ENCODE measurements at regions not wholly inside any gene's neighbourhood (a gene's known extent, or its start where the extent isn't known, plus 50 kb on each side); places are given as distances from the start of the nearest gene placed in this dataset.

DNA sequence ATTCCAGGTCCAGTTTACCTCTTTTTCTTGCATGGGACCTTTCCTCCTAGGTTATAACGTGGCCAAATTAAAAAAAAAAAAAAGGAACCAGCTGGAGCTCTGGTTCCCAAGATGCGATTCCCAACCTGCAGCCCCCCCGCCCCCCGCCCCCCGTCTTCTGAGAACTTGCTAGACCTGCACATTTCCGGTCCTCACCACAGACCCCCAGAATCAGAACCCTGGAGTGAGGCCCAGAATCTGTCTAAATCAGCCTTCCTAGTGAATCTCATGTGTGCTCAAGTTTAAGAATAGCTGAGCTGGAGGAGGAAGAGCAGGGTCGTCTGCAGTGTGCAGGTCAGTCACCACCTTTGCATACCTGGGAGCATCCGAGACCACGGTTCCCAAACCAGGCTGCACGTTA is 144.2 kb downstream of the KLF6 start:
- ChIA-PET POLR2A (no interaction called here), CTCF (no interaction called here)
- DNase-seq (ENCODE audit: low read depth, low spot score) (no peak), FAIRE-seq (no peak)
- BruUV-seq (replicated peaks), result no TSS peak
- Histone ChIP-seq H2AFZ (ENCODE audit: low read depth, low read length) (no peak overlapping the region), H3K9me1 (replicated peaks; ENCODE audit: control insufficient read depth, extremely low read depth, insufficient read depth, low read length) (no peaks in the 10 kb centered on the region), H3K4me3 (replicated peaks in 1 of 3; ENCODE audit: insufficient read depth in 1 of 3, low read depth in 1 of 3, low read length in 3 of 3) (no peak overlapping the region), H3K4me1 (ENCODE audit: control insufficient read depth, extremely low read depth, insufficient read depth, low read length) (no peaks in the 10 kb centered on the region), H3K27me3 (ENCODE audit: control insufficient read depth in 2 of 2, insufficient read depth in 2 of 2, low read length in 2 of 2) (no peaks in the 10 kb centered on the region), H3K36me3 (ENCODE audit: control insufficient read depth in 2 of 2, extremely low read depth in 1 of 2, insufficient read depth in 2 of 2, low read length in 2 of 2) (no peaks in the 10 kb centered on the region), H3K79me2 (ENCODE audit: control insufficient read depth, insufficient read depth, low read length) (no peaks in the 10 kb centered on the region), H3K27ac (ENCODE audit: insufficient read depth, low read depth, low read length) (no peak overlapping the region), H4K20me1 (replicated peaks; ENCODE audit: control insufficient read depth, extremely low read depth, insufficient read depth, low read length) (no peaks in the 10 kb centered on the region), H3K4me2 (ENCODE audit: insufficient read depth, low read length) (no peak overlapping the region), H3K9ac (replicated peaks; ENCODE audit: extremely low read depth, insufficient read depth, low read length) (no peak overlapping the region), H3K9me3 (replicated peaks; ENCODE audit: control insufficient read depth, insufficient read depth, low read length) (no peaks in the 10 kb centered on the region)
- dilution Hi-C loops (cut with MboI; ENCODE audit: extremely low pct_ligation_motif_present, low sequenced_read_pairs), result no loop called here
- intact Hi-C loops (cut with micrococcal nuclease), result no loop called here
- TF ChIP-seq, protein P1, sequence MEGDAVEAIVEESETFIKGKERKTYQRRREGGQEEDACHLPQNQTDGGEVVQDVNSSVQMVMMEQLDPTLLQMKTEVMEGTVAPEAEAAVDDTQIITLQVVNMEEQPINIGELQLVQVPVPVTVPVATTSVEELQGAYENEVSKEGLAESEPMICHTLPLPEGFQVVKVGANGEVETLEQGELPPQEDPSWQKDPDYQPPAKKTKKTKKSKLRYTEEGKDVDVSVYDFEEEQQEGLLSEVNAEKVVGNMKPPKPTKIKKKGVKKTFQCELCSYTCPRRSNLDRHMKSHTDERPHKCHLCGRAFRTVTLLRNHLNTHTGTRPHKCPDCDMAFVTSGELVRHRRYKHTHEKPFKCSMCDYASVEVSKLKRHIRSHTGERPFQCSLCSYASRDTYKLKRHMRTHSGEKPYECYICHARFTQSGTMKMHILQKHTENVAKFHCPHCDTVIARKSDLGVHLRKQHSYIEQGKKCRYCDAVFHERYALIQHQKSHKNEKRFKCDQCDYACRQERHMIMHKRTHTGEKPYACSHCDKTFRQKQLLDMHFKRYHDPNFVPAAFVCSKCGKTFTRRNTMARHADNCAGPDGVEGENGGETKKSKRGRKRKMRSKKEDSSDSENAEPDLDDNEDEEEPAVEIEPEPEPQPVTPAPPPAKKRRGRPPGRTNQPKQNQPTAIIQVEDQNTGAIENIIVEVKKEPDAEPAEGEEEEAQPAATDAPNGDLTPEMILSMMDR (IDR thresholded peaks at IDR 0.05; ENCODE audit: extremely low read depth in 1 of 2, insufficient read depth in 1 of 2, low read depth in 1 of 2, low read length in 2 of 2), result no peak
- TF ChIP-seq POLR2A (IDR thresholded peaks at IDR 0.05; ENCODE audit: low read depth, low read length) (no peak), MYC (IDR thresholded peaks at IDR 0.05; ENCODE audit: low read depth, low read length) (no peak)

DNA sequence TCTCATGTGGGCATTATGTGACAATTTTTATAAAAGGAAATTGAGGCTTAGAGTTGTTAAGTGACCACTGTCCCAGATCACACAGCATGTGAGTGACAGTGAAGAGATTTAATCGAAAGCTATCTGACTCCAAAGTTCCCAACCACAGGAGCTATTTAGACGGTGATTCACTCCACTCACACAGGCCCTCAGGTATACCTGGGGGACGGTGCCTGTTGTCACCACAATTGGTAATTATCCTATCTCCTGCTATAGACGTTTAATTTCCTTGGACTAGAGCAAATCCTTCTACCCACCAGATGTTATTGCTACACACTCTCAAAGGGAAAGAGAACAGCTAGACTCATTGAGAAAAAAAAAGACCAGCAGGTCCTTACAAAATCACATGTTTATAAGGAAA is 145.5 kb downstream of the KLF6 start:
- ChIA-PET CTCF (interaction anchor here (0.8 kb wide), 1 partner anchor 12 kb away, joined by 3 read pairs; no protein-coding TSS in a partner anchor), POLR2A (no interaction called here)
- TF ChIP-seq POLR2AphosphoS5 (IDR thresholded peaks at IDR 0.05; ENCODE audit: insufficient read depth, low read depth, low read length) (no peak), POLR2A (IDR thresholded peaks at IDR 0.05; ENCODE audit: low read depth, low read length) (no peak), JUN (IDR thresholded peaks at IDR 0.05; ENCODE audit: borderline replicate concordance, insufficient read depth, insufficient read length, low read depth) (no peak), FOS (IDR thresholded peaks at IDR 0.05; ENCODE audit: borderline replicate concordance, insufficient read depth, low read length) (no peak), EZH2 (IDR thresholded peaks at IDR 0.05; ENCODE audit: borderline replicate concordance, low read depth, low read length, severe bottlenecking) (no peak), MYC (IDR thresholded peaks at IDR 0.05; ENCODE audit: low read depth, low read length) (no peak)
- TF ChIP-seq, protein P2, sequence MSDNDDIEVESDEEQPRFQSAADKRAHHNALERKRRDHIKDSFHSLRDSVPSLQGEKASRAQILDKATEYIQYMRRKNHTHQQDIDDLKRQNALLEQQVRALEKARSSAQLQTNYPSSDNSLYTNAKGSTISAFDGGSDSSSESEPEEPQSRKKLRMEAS (IDR thresholded peaks at IDR 0.05; ENCODE audit: insufficient read depth, insufficient read length), result no peak
- TF ChIP-seq, protein P1 (IDR thresholded peaks at IDR 0.05; ENCODE audit: extremely low read depth in 1 of 2, insufficient read depth in 1 of 2, low read depth in 1 of 2, low read length in 2 of 2), result no peak
- no peaks in the 10 kb centered on the region for H3K9me3 ChIP-seq (replicated peaks; ENCODE audit: control insufficient read depth, insufficient read depth, low read length)
- no TSS peak for BruUV-seq (replicated peaks)
- FAIRE-seq (no peak), DNase-seq (ENCODE audit: low read depth, low spot score) (no peak)
- no peak overlapping the region for H2AFZ ChIP-seq (ENCODE audit: low read depth, low read length)
- H3K9ac ChIP-seq (replicated peaks; ENCODE audit: extremely low read depth, insufficient read depth, low read length), result no peak overlapping the region
- H3K4me2 ChIP-seq (ENCODE audit: insufficient read depth, low read length), result no peak overlapping the region
- intact Hi-C loops (cut with micrococcal nuclease), result no loop called here
- H4K20me1 ChIP-seq (replicated peaks; ENCODE audit: control insufficient read depth, extremely low read depth, insufficient read depth, low read length), result no peaks in the 10 kb centered on the region
- no peaks in the 10 kb centered on the region for H3K27me3 ChIP-seq (ENCODE audit: control insufficient read depth in 2 of 2, insufficient read depth in 2 of 2, low read length in 2 of 2)
- H3K9me1 ChIP-seq (replicated peaks; ENCODE audit: control insufficient read depth, extremely low read depth, insufficient read depth, low read length), result no peaks in the 10 kb centered on the region
- no peaks in the 10 kb centered on the region for H3K79me2 ChIP-seq (ENCODE audit: control insufficient read depth, insufficient read depth, low read length)
- H3K36me3 ChIP-seq (ENCODE audit: control insufficient read depth in 2 of 2, extremely low read depth in 1 of 2, insufficient read depth in 2 of 2, low read length in 2 of 2), result no peaks in the 10 kb centered on the region
- no peak overlapping the region for H3K4me3 ChIP-seq (replicated peaks in 1 of 3; ENCODE audit: insufficient read depth in 1 of 3, low read depth in 1 of 3, low read length in 3 of 3)
- dilution Hi-C loops (cut with MboI; ENCODE audit: extremely low pct_ligation_motif_present, low sequenced_read_pairs), result no loop called here
- H3K27ac ChIP-seq (ENCODE audit: insufficient read depth, low read depth, low read length), result no peak overlapping the region
- no peaks in the 10 kb centered on the region for H3K4me1 ChIP-seq (ENCODE audit: control insufficient read depth, extremely low read depth, insufficient read depth, low read length)
